LNCaP clone FGC (cell line): ENCODE measurements at regions not wholly inside any gene's neighbourhood (a gene's known extent, or its start where the extent isn't known, plus 50 kb on each side); places are given as distances from the start of the nearest gene placed in this dataset.

ENCODE experiments used
- DNase-seq: peaks from one replicate; pipeline ENCODE4 v3.0.0-alpha.2; 2011; ENCODE audit warnings: low read depth
- H3K4me3 ChIP-seq: 2 replicates; pipeline ENCODE4 v1.5.1; 2011; ENCODE audit warnings: mild to moderate bottlenecking, low read depth, low read length, control low read depth
- CTCF ChIP-seq: IDR thresholded peaks from 2 replicates; pipeline ENCODE4 v1.5.1; 2012; ENCODE audit warnings: mild to moderate bottlenecking; ENCODE audit not compliant: control insufficient read depth, insufficient read depth; ENCODE audit errors: extremely low read depth

GRCh38 chr16:79415983-79416640 is 184.4 kb downstream of the MAF start:
- H3K4me3 ChIP-seq: no peak overlapping the region
- DNase-seq: no peak
- TF ChIP-seq CTCF: no peak

- TF ChIP-seq CTCF: no peak
- H3K4me3 ChIP-seq: no peak overlapping the region
- peak; percentile 42 for DNase-seq
Observed at GRCh38 chr16:79412783-79413225, 187.7 kb downstream of the MAF start.

GRCh38 chr16:79411805-79412204 is 188.7 kb downstream of the MAF start:
- TF ChIP-seq CTCF: no peak
- no peak overlapping the region for H3K4me3 ChIP-seq
- no peak for DNase-seq

- DNase-seq: no peak
- no peak overlapping the region for H3K4me3 ChIP-seq
- no peak for TF ChIP-seq CTCF
Observed at GRCh38 chr16:79411357-79411756, 189.2 kb downstream of the MAF start.

- no peak overlapping the region for H3K4me3 ChIP-seq
- no peak for DNase-seq
- no peak for TF ChIP-seq CTCF
Observed at GRCh38 chr16:79409978-79410377, 190.6 kb downstream of the MAF start.

GRCh38 chr16:79408355-79408754 is 192.2 kb downstream of the MAF start:
- no peak overlapping the region for H3K4me3 ChIP-seq
- DNase-seq: no peak
- TF ChIP-seq CTCF: no peak

GRCh38 chr16:79407461-79408135 is 192.9 kb downstream of the MAF start:
- H3K4me3 ChIP-seq: no peak overlapping the region
- no peak for TF ChIP-seq CTCF
- DNase-seq: no peak
